GM21717 (cell line): ENCODE measurements at regions not wholly inside any gene's neighbourhood (a gene's known extent, or its start where the extent isn't known, plus 50 kb on each side); places are given as distances from the start of the nearest gene placed in this dataset.

ENCODE experiments used
- ATAC-seq: cut with Tn5 transposase; IDR thresholded peaks from one replicate; pipeline ENCODE4 v1.9.1; 2021; ENCODE audit warnings: mild to moderate bottlenecking, moderate library complexity; ENCODE audit not compliant: unreplicated experiment

GRCh38 chr18:77560341-77560992, 310.8 kb downstream of the GALR1 start:
- ATAC-seq: peak; percentile 71

- ATAC-seq: no peak
Observed at GRCh38 chr18:77566604-77567003, 317.0 kb downstream of the GALR1 start.

GRCh38 chr18:77567205-77567604, 317.6 kb downstream of the GALR1 start:
- no peak for ATAC-seq

- no peak for ATAC-seq
Observed at GRCh38 chr18:77571743-77572142, 322.1 kb downstream of the GALR1 start.

- ATAC-seq: no peak
Observed at GRCh38 chr18:77572537-77572936, 322.9 kb downstream of the GALR1 start.

- ATAC-seq: no peak
Observed at GRCh38 chr18:77573571-77573970, 323.9 kb downstream of the GALR1 start.

GRCh38 chr18:77590943-77591515, 341.4 kb downstream of the GALR1 start:
- ATAC-seq: no peak

GRCh38 chr18:77597726-77598125, 348.1 kb downstream of the GALR1 start:
- ATAC-seq: no peak

GRCh38 chr18:77600674-77601073, 351.0 kb downstream of the GALR1 start:
- no peak for ATAC-seq

GRCh38 chr18:77601567-77601966, 351.9 kb downstream of the GALR1 start:
- no peak for ATAC-seq

GRCh38 chr18:77607087-77607486, 357.4 kb downstream of the GALR1 start:
- ATAC-seq: no peak

- no peak for ATAC-seq
Observed at GRCh38 chr18:77608807-77609206, 359.2 kb downstream of the GALR1 start.

GRCh38 chr18:77617694-77618093, 368.0 kb downstream of the GALR1 start:
- no peak for ATAC-seq

- no peak for ATAC-seq
Observed at GRCh38 chr18:77619525-77619924, 369.9 kb downstream of the GALR1 start.

GRCh38 chr18:77622009-77622692, 372.5 kb downstream of the GALR1 start:
- no peak for ATAC-seq

GRCh38 chr18:77632758-77633157, 383.1 kb downstream of the GALR1 start:
- ATAC-seq: no peak

- ATAC-seq: no peak
Observed at GRCh38 chr18:77634494-77634893, 384.8 kb downstream of the GALR1 start.

GRCh38 chr18:77635451-77635850, 385.8 kb downstream of the GALR1 start:
- ATAC-seq: no peak

- no peak for ATAC-seq
Observed at GRCh38 chr18:77635858-77636257, 386.2 kb downstream of the GALR1 start.

GRCh38 chr18:77645170-77645872, 395.7 kb downstream of the GALR1 start:
- ATAC-seq: no peak

- no peak for ATAC-seq
Observed at GRCh38 chr18:77647472-77647871, 397.8 kb downstream of the GALR1 start.

GRCh38 chr18:77648411-77648810, 398.8 kb downstream of the GALR1 start:
- no peak for ATAC-seq
